Left renal cortex interstitium (tissue), 4 donors: ENCODE measurements at regions not wholly inside any gene's neighbourhood (a gene's known extent, or its start where the extent isn't known, plus 50 kb on each side); places are given as distances from the start of the nearest gene placed in this dataset.

Source experiments
- DNase-seq, 4 donors: peaks; one replicate each; pipeline ENCODE4 v3.0.0-alpha.2; 2013; ENCODE audit warnings: low read depth in 4 of 4, low spot score in 2 of 4, missing footprints in 1 of 4

DNA sequence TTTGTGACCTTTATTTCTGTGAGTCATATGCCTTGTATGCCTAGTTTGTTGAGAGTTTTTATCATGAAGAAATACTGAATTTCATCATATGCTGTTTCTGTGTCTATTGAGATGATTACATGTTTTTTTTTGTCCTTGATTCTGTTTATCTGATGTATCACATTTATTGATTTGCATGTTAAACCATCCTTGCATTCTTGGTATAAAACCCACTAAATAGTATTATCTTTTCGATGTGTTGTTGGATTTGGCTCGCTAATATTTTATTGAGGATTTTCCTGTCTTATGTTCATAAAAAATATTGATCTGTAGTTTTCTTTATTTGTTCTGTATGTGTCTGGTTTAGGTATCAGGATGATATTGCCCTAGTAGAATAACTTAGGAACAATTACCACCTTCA lies 164.7 kb upstream of the CHRM3 start:
- DNase-seq, result no peak

DNA sequence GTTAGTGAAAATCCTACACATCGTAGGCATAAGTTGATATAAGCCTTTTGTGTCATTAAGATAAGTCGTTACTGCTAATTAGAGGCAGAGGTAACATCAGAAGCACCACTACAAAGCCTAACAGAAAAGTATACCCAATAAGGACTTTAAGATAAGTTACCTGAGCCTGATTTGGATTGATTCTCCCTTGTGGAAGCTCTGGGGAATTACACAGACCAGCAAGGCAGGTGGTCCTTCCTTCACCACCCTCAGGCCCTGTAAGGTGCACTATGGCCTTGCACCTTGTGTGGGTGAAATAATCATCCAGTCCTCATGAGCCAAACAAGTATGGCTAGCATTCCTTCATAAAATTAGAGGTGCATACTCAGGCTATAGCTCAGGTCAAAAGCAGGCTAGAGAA lies 166.7 kb upstream of the CHRM3 start:
- DNase-seq, result no peak

DNA sequence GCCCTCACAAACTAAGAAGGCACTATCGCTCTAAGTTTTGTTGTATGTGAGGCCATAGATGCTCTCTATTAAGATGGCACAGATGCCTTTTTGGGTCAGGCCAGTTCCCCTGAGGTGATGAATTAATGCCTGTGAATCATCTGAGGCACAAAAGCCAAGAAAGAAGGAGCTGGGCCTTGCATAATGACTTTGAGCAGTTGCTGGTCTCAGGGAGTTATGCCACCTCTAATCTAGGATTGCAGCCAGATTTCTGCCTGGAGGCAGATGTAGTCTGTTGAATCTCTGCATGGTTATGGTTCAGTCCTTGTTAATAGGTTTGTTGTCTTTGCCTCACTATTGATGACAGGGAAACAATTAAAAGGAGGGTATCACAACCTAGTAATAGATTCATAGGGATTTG lies 168.1 kb upstream of the CHRM3 start:
- no peak for DNase-seq

DNA sequence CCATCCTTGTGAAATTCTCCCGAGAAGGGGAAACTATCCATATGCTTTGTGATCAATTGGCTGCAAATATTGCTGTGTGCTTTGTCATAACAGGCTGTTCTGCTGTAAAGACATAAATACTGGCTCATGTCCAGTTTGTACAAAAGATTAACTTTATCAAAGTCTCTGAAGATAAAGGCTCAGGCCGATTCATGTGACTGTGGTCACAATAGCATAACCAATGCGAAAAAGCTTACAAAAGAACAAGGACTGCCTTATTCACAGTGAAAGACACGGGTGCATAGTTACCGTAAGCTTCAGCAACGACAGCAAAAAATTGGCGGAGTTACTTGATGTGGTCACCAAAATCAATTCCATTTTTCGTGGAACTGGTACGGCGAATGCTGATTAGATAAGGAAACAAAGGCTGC lies 173.6 kb upstream of the CHRM3 start:
- DNase-seq, result no peak

DNA sequence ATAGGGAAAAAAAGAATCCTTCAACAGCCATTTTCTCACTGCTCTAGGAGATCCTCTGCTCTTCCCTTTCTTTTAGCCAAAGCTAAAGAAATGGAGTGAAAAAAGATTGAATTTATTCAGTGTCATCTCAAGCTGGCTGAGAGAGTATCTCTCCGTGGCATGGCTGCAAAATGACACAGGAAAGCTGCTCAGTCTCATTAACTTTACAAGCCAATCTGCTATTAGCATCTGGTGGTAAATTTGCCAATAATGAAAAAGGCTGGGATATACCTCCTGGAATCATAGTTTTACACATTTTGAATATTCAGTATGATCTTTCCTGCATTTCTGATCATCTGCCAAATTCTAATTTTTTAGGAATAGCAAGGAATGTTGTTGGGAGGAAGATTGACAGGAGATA lies 176.8 kb upstream of the CHRM3 start:
- no peak for DNase-seq

DNA sequence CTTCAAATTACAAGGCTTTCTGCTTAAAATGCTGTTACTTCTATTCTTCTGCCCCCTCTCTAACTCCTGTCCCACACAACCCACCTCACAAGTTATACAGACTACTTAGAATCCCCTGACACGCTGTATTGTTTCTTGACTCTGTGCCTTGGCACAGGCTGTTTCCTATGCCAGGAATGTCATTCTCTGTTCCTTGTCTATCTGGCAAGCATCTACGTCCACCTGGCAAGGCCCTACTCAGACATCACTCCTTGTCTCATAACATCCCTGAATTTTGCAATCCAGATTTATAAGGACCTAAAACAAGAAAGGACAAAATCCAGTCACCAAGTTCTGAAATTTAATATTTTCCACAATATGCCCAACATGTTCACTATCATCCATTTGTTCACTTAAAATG lies 182.0 kb upstream of the CHRM3 start:
- DNase-seq, result no peak

DNA sequence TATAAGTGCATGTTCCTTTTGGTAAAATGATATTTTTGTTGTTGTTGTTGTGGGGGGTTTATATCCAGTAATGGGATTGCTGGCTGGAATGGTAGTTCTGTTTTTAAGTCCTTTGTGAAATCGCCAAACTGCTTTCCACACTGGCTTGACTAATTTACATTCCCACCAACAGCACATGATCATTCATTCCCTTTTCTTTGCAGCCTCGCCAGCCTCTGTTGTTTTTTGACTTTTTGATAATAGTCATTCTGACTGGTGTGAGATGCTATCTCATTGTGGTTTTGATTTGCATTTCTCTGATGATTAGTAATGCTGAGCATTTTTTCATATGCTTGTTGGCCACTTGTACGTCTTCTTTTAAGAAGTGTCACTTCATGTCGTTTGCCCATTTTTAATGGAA lies 188.5 kb upstream of the CHRM3 start:
- DNase-seq, result no peak

DNA sequence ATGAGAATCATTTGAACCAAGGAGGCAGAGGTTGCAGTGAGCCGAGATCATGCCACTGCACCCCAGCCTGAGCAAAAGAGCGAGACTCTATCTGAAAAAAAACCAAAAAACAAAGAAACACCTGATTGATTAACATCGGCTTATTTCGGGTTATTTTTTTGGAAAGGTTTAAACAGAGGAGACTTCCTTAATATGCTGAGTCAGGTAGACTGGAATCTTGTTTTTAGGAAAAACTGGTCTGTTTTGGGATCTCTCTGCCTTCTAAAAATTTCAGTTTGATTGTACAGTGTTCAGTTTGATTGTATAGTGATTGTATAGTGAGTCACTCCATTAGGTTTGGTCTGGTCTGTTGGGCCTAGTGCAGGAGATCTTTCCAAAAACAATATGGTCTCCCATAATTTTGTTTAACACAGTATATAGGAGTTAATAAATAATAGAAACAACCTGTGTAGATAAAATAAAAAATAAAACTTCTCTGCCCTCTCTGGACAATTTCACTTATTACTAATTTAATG lies 196.3 kb upstream of the CHRM3 start:
- DNase-seq, result no peak

DNA sequence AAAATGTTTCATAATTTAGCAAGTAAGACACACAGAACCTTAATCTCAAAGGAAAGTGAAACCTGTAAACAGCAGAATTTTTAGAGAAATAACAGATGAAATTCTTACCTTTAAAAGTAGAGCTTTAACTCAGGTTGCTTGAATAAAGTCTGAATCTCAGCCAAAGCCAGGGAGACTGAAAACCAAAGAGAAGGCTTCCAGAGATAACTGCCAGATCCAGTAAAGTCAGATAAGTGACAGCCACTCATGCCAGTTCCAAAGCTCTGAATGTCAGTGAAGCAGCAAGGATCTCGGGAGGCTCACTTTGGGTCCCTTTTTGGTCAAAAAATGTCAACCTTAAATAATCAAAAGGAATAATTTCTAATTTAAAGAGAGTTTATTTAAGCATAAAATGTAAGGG lies 199.9 kb upstream of the CHRM3 start:
- no peak for DNase-seq

DNA sequence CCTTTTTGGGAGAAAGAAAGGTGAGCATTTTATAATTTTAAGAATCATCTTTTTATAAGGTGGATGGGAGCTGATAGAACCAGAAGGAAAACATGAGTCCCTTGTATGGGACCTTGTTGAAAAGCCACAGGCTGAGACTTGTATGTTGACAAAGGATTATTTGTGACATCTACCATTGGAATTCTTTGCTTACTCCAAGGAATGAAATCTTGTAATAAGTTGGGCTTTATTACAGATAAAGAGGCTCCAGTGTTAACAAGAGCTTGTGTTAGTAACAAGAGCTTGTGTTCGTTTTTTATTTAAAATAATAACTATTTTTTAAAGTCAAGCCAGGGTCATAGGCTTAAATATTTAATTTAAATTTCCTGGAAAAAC lies 201.1 kb upstream of the CHRM3 start:
- no peak for DNase-seq

DNA sequence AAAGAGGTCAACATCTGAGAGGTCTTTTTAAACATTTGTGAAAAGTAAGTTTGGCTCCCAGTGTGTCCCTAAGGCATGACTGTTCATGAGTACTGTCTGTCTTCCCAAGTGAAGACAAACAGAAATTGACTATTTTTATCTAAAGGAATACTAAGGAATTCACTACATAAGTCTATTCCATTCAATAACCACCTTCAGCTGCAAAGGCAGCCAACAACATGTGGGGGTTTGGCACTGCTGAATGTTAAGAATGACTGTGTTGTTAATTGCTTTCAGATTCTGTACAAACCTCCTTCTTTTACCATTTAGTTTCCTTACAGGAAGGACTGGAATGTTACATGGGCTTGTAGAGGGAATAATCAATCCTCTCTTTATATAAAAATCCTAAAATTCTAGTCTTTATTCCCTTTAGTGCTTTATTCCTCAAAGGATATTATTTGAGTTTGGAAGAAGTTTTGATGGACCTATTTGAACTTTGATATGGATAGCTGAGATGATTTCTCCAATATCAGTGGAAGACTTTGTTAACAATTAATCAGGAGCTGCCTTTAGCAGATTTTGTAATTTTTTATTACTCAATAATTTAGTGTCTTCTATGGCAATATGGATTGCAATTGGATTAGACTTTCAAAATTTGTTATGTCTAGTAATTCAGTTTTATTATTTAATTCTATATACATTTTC lies 201.7 kb upstream of the CHRM3 start:
- DNase-seq, result no peak

DNA sequence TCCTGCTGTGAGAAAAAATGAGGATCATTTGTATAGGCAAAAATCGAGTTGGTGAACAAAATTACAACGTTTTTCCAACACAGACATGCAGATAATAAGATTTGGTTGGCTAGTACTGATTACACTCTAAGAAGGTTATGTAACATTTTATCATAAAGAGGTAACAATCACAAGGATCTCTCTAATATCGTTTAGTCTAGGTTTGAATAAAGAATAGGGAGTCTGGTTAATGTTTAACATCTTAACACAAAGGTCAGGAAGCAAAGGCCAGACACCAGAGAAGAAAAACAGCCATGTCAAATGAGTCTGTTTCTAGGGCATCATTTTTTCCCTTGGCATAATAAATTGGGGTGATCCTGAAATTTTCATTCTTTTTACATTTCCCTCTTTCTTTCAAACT lies 207.4 kb upstream of the CHRM3 start:
- DNase-seq, result no peak

DNA sequence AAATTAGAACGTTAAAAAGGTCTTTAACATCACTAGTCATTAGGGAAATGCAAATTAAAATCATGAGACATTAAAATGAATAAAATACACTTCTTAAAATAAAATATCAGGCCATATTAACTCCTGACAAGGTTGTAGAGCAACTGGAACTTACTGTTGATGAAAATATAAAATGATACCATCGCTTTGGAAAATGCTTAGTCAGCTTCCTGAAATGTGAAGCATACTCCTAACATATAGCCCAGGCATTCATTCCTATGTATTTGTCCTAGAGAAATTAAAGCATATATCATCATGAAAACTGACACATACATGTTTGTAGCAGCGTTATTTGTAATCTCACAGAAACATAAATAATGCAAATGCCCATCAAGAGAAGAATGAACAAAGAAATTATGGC lies 211.5 kb upstream of the CHRM3 start:
- DNase-seq, result no peak

DNA sequence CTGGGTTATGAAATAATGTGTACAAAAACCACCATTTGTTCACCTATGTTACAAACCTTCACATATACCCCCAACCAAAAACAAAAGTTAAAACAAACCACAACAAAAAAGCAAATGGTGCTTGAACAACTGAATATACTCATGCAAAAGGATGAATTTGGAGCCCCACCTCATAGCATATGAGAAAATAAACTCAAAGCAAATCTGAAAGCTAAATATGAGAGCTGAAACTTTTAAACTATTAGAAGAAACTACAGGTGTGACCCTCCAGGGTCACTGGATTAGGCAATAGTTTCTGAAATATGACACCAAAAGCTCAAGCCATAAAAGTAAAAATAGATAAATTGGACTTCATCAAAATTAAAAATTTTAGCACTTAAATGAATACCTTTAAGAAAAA lies 215.5 kb upstream of the CHRM3 start:
- no peak for DNase-seq

DNA sequence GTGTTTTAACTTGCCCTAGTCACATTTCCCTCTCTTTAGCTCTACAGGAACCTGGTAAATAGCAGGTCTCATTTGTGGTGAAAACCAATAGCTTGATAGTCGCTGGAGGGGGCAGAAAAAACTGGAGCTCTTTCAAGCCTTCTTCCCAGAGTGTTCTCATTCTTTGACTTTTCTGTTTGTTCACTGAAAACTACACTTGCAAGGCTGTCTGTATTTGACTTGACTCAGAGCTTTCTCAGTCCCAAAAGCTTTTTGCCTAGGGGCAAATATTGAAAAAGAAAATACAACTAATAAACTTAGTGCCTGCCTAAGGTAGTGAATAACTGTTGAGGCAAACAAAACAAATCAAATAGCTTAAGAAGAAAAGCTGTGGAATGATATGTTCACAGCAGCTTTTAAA lies 217.1 kb upstream of the CHRM3 start:
- DNase-seq, result no peak

DNA sequence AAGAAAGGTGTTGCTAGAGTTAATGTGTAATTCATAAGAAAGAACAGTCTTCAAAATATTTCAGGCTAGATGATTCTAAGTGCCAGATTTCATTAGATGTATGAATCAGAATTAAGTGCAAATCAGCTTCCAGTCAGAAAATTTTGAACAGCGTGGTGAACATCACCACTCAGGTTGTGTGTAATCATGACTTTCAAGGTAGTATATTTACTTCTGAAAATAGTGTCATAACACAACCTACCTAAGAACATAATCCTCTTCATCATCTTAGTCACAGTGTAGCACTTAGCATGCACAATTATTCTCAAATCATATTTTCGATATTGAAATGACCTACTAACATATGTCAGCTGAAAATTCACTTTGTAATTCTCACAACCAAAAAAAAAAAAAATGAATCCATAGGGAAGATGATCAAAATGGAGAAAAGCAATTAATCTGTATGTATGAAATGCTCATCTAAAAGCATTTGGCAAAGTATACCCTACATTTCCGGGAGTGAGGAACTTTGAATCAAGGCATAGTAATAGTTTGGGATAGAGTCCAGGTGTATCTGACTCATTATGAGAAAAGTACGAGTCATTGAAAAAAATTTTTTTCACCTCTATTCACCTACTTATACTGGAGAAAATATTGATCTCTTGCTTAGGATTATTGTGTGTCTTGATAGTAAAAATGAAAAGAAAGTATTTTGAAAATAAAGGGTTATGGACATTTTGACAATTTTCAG lies 221.8 kb upstream of the CHRM3 start:
- DNase-seq, result no peak

DNA sequence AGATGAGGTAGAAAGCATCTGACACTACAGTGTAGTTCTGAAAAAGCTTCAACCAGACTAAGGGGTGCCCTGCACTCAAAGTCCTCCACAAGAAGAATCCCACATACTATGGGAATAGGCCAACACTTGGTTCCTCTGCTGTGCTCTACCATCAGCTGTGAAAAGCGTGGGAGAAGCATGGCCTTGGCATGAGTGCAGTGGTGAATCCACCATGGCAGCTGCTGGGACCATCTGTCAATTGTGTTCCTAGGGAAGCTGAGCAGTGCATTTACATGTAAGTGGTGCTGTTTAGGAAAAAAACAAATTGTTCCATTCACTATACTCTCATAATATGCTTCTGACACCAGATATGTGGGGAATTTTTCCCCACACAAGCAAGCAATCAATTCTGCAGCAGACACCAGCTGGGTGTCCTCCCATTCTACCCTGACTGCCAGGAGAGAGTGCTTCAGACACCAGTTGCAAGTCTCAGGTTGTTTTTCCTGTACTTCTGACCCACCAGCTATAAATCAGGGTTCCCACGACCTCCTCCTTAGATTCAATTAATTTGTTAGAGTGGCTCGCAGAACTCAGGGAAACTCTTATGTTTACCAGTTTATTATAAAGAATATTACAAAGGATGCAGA lies 230.8 kb upstream of the CHRM3 start:
- peak; percentile 17 to 27 (median 20) for DNase-seq

DNA sequence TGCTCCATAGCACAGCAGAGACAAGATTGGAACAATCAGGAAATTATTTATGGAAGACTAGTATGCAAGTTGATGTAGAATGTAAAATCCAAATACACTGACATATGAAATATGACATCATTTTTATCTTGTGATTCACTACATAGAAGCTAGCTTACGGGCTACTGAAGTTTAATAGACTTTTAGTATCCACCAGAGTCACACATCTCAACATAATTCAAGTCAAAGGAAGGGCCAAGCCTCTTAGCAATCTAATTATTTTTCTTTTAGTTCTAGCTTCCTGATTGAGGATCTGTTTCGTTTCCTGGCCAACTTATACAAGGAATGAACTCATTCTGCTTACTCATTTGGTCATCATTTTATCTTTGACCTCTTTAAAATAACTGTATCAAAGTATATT lies 234.4 kb upstream of the CHRM3 start:
- no peak for DNase-seq

DNA sequence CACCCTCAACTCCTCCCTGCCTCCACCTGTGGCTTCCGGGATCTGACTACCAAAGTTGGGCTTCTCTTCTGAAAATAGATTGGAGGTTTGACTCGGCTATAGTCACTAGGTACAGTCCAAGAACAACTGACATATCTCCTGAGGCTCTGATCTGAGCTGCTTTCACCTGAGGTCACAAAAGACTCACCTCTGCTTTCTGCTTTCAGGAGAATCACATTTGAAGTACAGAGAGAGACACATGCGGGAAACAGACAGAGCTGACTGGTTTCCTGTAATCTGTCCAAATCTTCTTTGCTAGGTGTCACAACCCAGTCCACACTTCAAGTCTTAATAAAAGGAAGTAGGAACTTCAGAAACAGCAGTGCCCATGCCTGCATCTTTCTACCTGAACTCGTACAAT lies 245.4 kb upstream of the CHRM3 start:
- DNase-seq, result no peak

DNA sequence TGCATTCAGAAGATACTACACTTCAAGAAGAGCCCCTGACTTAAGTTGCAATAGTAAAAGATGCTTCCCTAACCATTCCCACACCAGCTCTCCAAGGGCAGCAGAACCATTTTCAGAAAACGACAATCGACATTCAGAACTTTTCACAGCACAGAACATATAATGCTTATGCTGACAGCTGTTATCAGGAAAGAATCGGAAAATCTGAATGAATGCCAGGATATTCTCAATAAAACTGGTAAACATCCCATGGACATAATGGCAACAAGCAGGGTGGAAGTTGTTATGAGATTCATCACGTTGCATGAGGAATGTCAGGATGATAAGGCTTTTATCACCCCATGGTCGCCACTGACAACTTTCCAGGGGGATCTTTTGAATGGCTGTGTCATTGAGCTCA lies 246.6 kb upstream of the CHRM3 start:
- no peak for DNase-seq

DNA sequence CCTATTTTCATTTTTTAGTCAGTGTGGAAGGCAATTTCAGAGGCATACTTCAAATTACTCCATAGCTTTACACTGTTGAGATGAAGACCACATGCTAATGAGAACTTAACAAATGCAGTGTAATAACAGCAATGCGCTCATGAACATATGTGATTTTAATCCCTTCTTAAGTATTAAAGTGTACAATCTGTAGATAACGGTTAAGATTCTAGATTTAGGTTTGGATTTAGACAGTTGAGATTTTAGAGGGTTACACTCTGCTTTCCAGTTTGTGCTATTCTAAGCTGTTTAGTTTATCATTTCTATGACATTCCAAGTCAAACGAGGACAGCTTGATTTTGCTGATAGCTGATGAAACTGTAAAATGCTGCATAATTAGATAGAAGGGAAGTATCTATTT lies 257.8 kb upstream of the CHRM3 start:
- DNase-seq, result no peak

DNA sequence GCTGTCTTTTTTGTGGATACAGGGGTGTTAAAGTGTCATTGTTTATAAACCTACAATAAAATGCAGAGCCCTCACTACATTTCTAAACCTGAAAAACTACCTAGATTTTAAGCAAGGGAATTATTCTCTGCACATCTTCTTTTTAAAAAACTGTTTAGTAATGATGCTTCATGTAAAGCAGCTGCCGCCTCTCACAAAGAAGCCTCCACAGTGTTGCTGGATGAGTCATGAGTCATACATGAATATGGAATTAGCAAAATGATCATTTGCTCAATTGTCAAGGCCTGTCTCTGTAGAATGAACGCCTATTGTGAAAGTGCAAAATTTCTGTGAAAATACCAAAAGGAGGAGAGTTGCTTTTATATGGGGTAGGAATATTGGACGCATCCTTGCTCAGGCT lies 259.5 kb upstream of the CHRM3 start:
- DNase-seq, result no peak
